PC-3 (cell line): ENCODE measurements at regions not wholly inside any gene's neighbourhood (a gene's known extent, or its start where the extent isn't known, plus 50 kb on each side); places are given as distances from the start of the nearest gene placed in this dataset.

Source experiments
- ATAC-seq: fragments of 200-7000 bp; cut with Tn5 transposase; 2 replicates; pipeline ENCODE4 v1.9.1; 2020; ENCODE audit warnings: mild to moderate bottlenecking, moderate library complexity
- BruUV-seq: library from RNA; stranded (reverse); fragments of 400-500 nt; replicated peaks from 2 replicates; lab custom pipeline; 2021; lab: Mats Ljungman, UMichigan
- CTCF ChIA-PET: fragments of 300-600 bp; sonication (Branson Sonifier 250); formaldehyde crosslinking; loops from one replicate; lab custom pipeline; 2022; ENCODE audit warnings: antibody characterized with exemption; lab: Charles Lee
- POLR2A ChIA-PET: fragments of 300-600 bp; sonication (Branson Sonifier 250); formaldehyde crosslinking; loops from one replicate; lab custom pipeline; 2022; ENCODE audit warnings: antibody characterized with exemption; ENCODE audit not compliant: unreplicated experiment; lab: Charles Lee
- DNase-seq: peaks from one replicate; pipeline ENCODE4 v3.0.0-alpha.2; 2015
- H2AFZ ChIP-seq: fragments of 300-600 bp; sonication (generic); 2 replicates; pipeline ENCODE4 v1.6.0; 2016; ENCODE audit warnings: antibody characterized with exemption, low read length
- H3F3A ChIP-seq: fragments of 300-600 bp; sonication (generic); one replicate; pipeline ENCODE4 v1.6.0; 2017; ENCODE audit warnings: antibody characterized with exemption, low read length, control low read depth, mild to moderate bottlenecking; ENCODE audit not compliant: unreplicated experiment
- H3K27ac ChIP-seq: fragments of 300-600 bp; sonication (generic); 2 replicates; pipeline ENCODE4 v1.5.1; 2016; ENCODE audit warnings: mild to moderate bottlenecking, low read length
- H3K27me3 ChIP-seq: fragments of 300-600 bp; sonication (generic); 2 replicates; pipeline ENCODE4 v1.6.1; 2016; ENCODE audit warnings: low read length, mixed read lengths
- H3K36me3 ChIP-seq: fragments of 300-600 bp; sonication (generic); 2 replicates; pipeline ENCODE4 v1.6.1; 2016; ENCODE audit warnings: low read depth, mixed run types, low read length, mixed read lengths
- H3K4me1 ChIP-seq: fragments of 300-600 bp; sonication (generic); 2 replicates; pipeline ENCODE4 v1.5.1; 2016; ENCODE audit warnings: low read length; ENCODE audit not compliant: insufficient read depth
- H3K4me2 ChIP-seq: fragments of 300-600 bp; sonication (generic); 2 replicates; pipeline ENCODE4 v1.6.0; 2016; ENCODE audit warnings: low read length
- H3K4me3 ChIP-seq: fragments of 300-600 bp; sonication (generic); 2 replicates; pipeline ENCODE4 v1.5.1; 2016; ENCODE audit warnings: mild to moderate bottlenecking, low read length, mixed read lengths
- H3K79me2 ChIP-seq: fragments of 300-600 bp; sonication (generic); 2 replicates; pipeline ENCODE4 v1.6.1; 2017; ENCODE audit warnings: low read length, mixed read lengths
- H3K9ac ChIP-seq: fragments of 300-600 bp; sonication (generic); 2 replicates; pipeline ENCODE4 v1.6.0; 2016; ENCODE audit warnings: mild to moderate bottlenecking, low read length
- H3K9me2 ChIP-seq: fragments of 300-600 bp; sonication (generic); replicated peaks from 2 replicates; pipeline ENCODE4 v1.6.1; 2016; ENCODE audit warnings: mixed run types, low read length, mixed read lengths
- H3K9me3 ChIP-seq: fragments of 300-600 bp; sonication (generic); 2 replicates; pipeline ENCODE4 v1.6.1; 2016; ENCODE audit warnings: low read length, mixed read lengths
- H4K20me1 ChIP-seq: fragments of 300-600 bp; sonication (generic); 2 replicates; pipeline ENCODE4 v1.6.1; 2016; ENCODE audit warnings: low read length, mixed read lengths
- CTCF ChIP-seq: fragments of 300-600 bp; sonication (generic); conservative IDR thresholded peaks from 2 replicates; pipeline ENCODE4 v1.5.1; 2017; ENCODE audit warnings: antibody characterized with exemption, low read depth, mild to moderate bottlenecking, low read length
- EZH2 ChIP-seq: fragments of 300-600 bp; sonication (generic); IDR thresholded peaks from one replicate; pipeline ENCODE4 v1.6.1; 2017; ENCODE audit warnings: antibody characterized with exemption, mild to moderate bottlenecking, low read length; ENCODE audit not compliant: unreplicated experiment
- EZH2phosphoT487 ChIP-seq: fragments of 300-600 bp; sonication (generic); IDR thresholded peaks from 2 replicates; pipeline ENCODE4 v1.6.1; 2018; ENCODE audit warnings: mild to moderate bottlenecking, antibody characterized with exemption, low read length, borderline replicate concordance
- intact Hi-C: fragments of 100-400 bp; cut with micrococcal nuclease; formaldehyde crosslinking; loops from 2 replicates; pipeline ENCODE4 v1.9.0; 2023

- Histone ChIP-seq H2AFZ (no peak overlapping the region), H3K27ac (no peak overlapping the region), H3K9ac (no peak overlapping the region), H3F3A (no peaks in the 10 kb centered on the region), H3K36me3 (no peaks in the 10 kb centered on the region), H3K4me2 (no peak overlapping the region), H3K27me3 (no peaks in the 10 kb centered on the region), H3K9me3 (peaks cover 11% of the 10 kb centered on the region; the same call in 1 of the 2 replicates), H4K20me1 (no peaks in the 10 kb centered on the region), H3K4me1 (peaks cover 17% of the 10 kb centered on the region), H3K4me3 (no peak overlapping the region), H3K9me2 (no peaks in the 10 kb centered on the region), H3K79me2 (no peaks in the 10 kb centered on the region)
- ATAC-seq (no peak), DNase-seq (no peak)
- BruUV-seq, result no TSS peak
- no peak for TF ChIP-seq EZH2
- TF ChIP-seq CTCF, result no peak
- no peak for TF ChIP-seq EZH2phosphoT487
- CTCF ChIA-PET, result no interaction called here
- POLR2A ChIA-PET, result no interaction called here
- intact Hi-C loops, result no loop called here
Observed at GRCh38 chr1:168865850-168866620, 137.0 kb upstream of the DPT start.

GRCh38 chr1:168867941-168868634 is 139.1 kb upstream of the DPT start:
- intact Hi-C loops, result no loop called here
- no peak overlapping the region for H3K9ac ChIP-seq
- H3K79me2 ChIP-seq, result no peaks in the 10 kb centered on the region
- no peak for TF ChIP-seq CTCF
- no peak for TF ChIP-seq EZH2phosphoT487
- no peak for TF ChIP-seq EZH2
- H3K4me1 ChIP-seq, result no peaks in the 10 kb centered on the region
- H3K36me3 ChIP-seq, result no peaks in the 10 kb centered on the region
- ATAC-seq (no peak), DNase-seq (no peak)
- H2AFZ ChIP-seq, result no peak overlapping the region
- ChIA-PET CTCF (no interaction called here), POLR2A (no interaction called here)
- no peaks in the 10 kb centered on the region for H3K9me2 ChIP-seq
- no peaks in the 10 kb centered on the region for H3F3A ChIP-seq
- no peak overlapping the region for H3K27ac ChIP-seq
- no peak overlapping the region for H3K4me2 ChIP-seq
- no TSS peak for BruUV-seq
- peaks cover 11% of the 10 kb centered on the region; the same call in 1 of the 2 replicates for H3K9me3 ChIP-seq
- no peaks in the 10 kb centered on the region for H3K27me3 ChIP-seq
- H3K4me3 ChIP-seq, result no peak overlapping the region
- H4K20me1 ChIP-seq, result no peaks in the 10 kb centered on the region

- Histone ChIP-seq H3K4me3 (no peak overlapping the region), H3K27me3 (no peaks in the 10 kb centered on the region), H3K9me3 (peaks cover 7% of the 10 kb centered on the region; the same call in 1 of the 2 replicates), H3K27ac (no peak overlapping the region), H3K9ac (no peak overlapping the region), H2AFZ (no peak overlapping the region), H3F3A (no peaks in the 10 kb centered on the region), H3K36me3 (no peaks in the 10 kb centered on the region), H3K4me1 (no peaks in the 10 kb centered on the region), H3K79me2 (no peaks in the 10 kb centered on the region), H3K4me2 (no peak overlapping the region), H4K20me1 (no peaks in the 10 kb centered on the region), H3K9me2 (no peaks in the 10 kb centered on the region)
- BruUV-seq, result no TSS peak
- DNase-seq (no peak), ATAC-seq (no peak)
- ChIA-PET POLR2A (no interaction called here), CTCF (no interaction called here)
- intact Hi-C loops, result no loop called here
- TF ChIP-seq EZH2 (no peak), CTCF (no peak), EZH2phosphoT487 (no peak)
Observed at GRCh38 chr1:168871531-168871930, 142.5 kb upstream of the DPT start.
